Liver (tissue), 8 donors: ENCODE measurements at regions not wholly inside any gene's neighbourhood (a gene's known extent, or its start where the extent isn't known, plus 50 kb on each side); places are given as distances from the start of the nearest gene placed in this dataset.

Experiments
- DNase-seq: peaks from one replicate; pipeline ENCODE4 v3.0.0-alpha.2; 2017; ENCODE audit warnings: low spot score
- H3K27ac ChIP-seq, 2 donors: one replicate each; pipeline ENCODE4 v1.7.0; 2013; ENCODE audit warnings: inconsistent platforms in 2 of 2, low read length in 2 of 2, control low read depth in 1 of 2, low read depth in 1 of 2, mild to moderate bottlenecking in 1 of 2
- H3K27me3 ChIP-seq, 4 donors: one replicate each; pipeline versions ENCODE4 v1.6.1 to v1.7.0; 2013; ENCODE audit warnings: low read length in 3 of 4, inconsistent platforms in 1 of 4, mild to moderate bottlenecking in 1 of 4, moderate library complexity in 1 of 4; ENCODE audit not compliant: control insufficient read depth in 4 of 4, insufficient read depth in 4 of 4
- H3K36me3 ChIP-seq, 4 donors: one replicate each; pipeline versions ENCODE4 v1.6.1 to v1.7.0; 2013; ENCODE audit warnings: low read length in 3 of 4, mild to moderate bottlenecking in 3 of 4, low read depth in 1 of 4, moderate library complexity in 1 of 4; ENCODE audit not compliant: control insufficient read depth in 4 of 4, insufficient read depth in 3 of 4
- H3K4me1 ChIP-seq, 4 donors: one replicate each; pipeline versions ENCODE4 v1.6.1 to v1.7.0; 2013; ENCODE audit warnings: low read length in 3 of 4, mild to moderate bottlenecking in 3 of 4, moderate library complexity in 1 of 4; ENCODE audit not compliant: control insufficient read depth in 4 of 4, insufficient read depth in 4 of 4
- H3K4me3 ChIP-seq, 3 donors: one replicate each; pipeline versions ENCODE4 v1.6.1 to v1.7.0; 2013; ENCODE audit warnings: low read length in 3 of 3, control low read depth in 1 of 3, low read depth in 1 of 3, mild to moderate bottlenecking in 1 of 3
- H3K9ac ChIP-seq, 2 donors: one replicate each; pipeline ENCODE4 v1.7.0; 2013; ENCODE audit warnings: low read length in 2 of 2, mild to moderate bottlenecking in 2 of 2, moderate library complexity in 2 of 2, control low read depth in 1 of 2, low read depth in 1 of 2
- H3K9me3 ChIP-seq, 4 donors: one replicate each; pipeline versions ENCODE4 v1.6.1 to v1.7.0; 2013; ENCODE audit warnings: low read length in 3 of 4; ENCODE audit not compliant: control insufficient read depth in 4 of 4
- ATF3 ChIP-seq: IDR thresholded peaks from 2 replicates; pipeline ENCODE4 v1.6.1; 2016; ENCODE audit warnings: antibody characterized with exemption
- CTCF ChIP-seq: fragments of 150-350 bp; IDR thresholded peaks from 2 replicates; pipeline ENCODE4 v1.5.1; 2017; ENCODE audit warnings: improper control_type of control experiment, low read depth, low read length; ENCODE audit not compliant: missing input control
- EGR1 ChIP-seq, 2 donors: IDR thresholded peaks; 2 replicates each; pipeline ENCODE4 v1.6.1; 2016 to 2018; ENCODE audit warnings: antibody characterized with exemption in 2 of 2, low read depth in 2 of 2
- FOXA1 ChIP-seq: IDR thresholded peaks from 2 replicates; pipeline ENCODE4 v1.6.1; 2016; ENCODE audit warnings: antibody characterized with exemption
- FOXA2 ChIP-seq: IDR thresholded peaks from 2 replicates; pipeline ENCODE4 v1.6.1; 2016; ENCODE audit warnings: antibody characterized with exemption
- GABPA ChIP-seq, 2 donors: IDR thresholded peaks in 1 of 2; conservative IDR thresholded peaks in 1 of 2; 2 replicates each; pipeline ENCODE4 v1.6.1; 2016; ENCODE audit warnings: antibody characterized with exemption in 2 of 2, mild to moderate bottlenecking in 1 of 2, moderate library complexity in 1 of 2
- HNF4A ChIP-seq, 2 donors: conservative IDR thresholded peaks; 2 replicates each; pipeline ENCODE4 v1.6.1; 2016; ENCODE audit warnings: antibody characterized with exemption in 2 of 2, mild to moderate bottlenecking in 2 of 2
- HNF4G ChIP-seq: IDR thresholded peaks from 2 replicates; pipeline ENCODE4 v1.6.1; 2016; ENCODE audit warnings: antibody characterized with exemption
- JUND ChIP-seq, 2 donors: IDR thresholded peaks; 2 replicates each; pipeline ENCODE4 v1.6.1; 2016; ENCODE audit warnings: antibody characterized with exemption in 2 of 2
- MAX ChIP-seq: IDR thresholded peaks from 2 replicates; pipeline ENCODE4 v1.6.1; 2016; ENCODE audit warnings: antibody characterized with exemption
- NR2F2 ChIP-seq: IDR thresholded peaks from 2 replicates; pipeline ENCODE4 v1.6.1; 2016; ENCODE audit warnings: antibody characterized with exemption
- RAD21 ChIP-seq, 2 donors: IDR thresholded peaks; 2 replicates each; pipeline ENCODE4 v1.6.1; 2016; ENCODE audit warnings: antibody characterized with exemption in 2 of 2, mild to moderate bottlenecking in 2 of 2
- REST ChIP-seq: IDR thresholded peaks from 2 replicates; pipeline ENCODE4 v1.6.1; 2016; ENCODE audit warnings: antibody characterized with exemption, mild to moderate bottlenecking
- RXRA ChIP-seq, 2 donors: IDR thresholded peaks; 2 replicates each; pipeline ENCODE4 v1.6.1; 2017 to 2018; ENCODE audit warnings: antibody characterized with exemption in 2 of 2, mild to moderate bottlenecking in 1 of 2
- SP1 ChIP-seq: IDR thresholded peaks from 2 replicates; pipeline ENCODE4 v1.6.1; 2018; ENCODE audit warnings: antibody characterized with exemption, mild to moderate bottlenecking
- TAF1 ChIP-seq: conservative IDR thresholded peaks from 2 replicates; pipeline ENCODE4 v1.6.1; 2016; ENCODE audit warnings: antibody characterized with exemption, mild to moderate bottlenecking
- YY1 ChIP-seq: IDR thresholded peaks from 2 replicates; pipeline ENCODE4 v1.6.1; 2016; ENCODE audit warnings: antibody characterized with exemption, mild to moderate bottlenecking
- ZBTB33 ChIP-seq: IDR thresholded peaks from 2 replicates; pipeline ENCODE4 v1.6.1; 2016; ENCODE audit warnings: antibody characterized with exemption
- WGBS: extraction: QIAGEN DNeasy Blood & Tissue Kit; methylation state at CpG from one replicate; pipeline ENCODE4 v1.1.7; 2013; 5-methylcytosine and 5-hydroxymethylcytosine counted together
- donor health status: healthy.
- donor health status: healthy.
- donor health status: healthy.
- donor health status: healthy.
- donor health status: healthy.

GRCh38 chr1:166701603-166702100 is 137.6 kb upstream of the POGK start:
- no peak for DNase-seq
- Histone ChIP-seq H3K4me3 (no peak overlapping the region), H3K9me3 (no peaks in the 10 kb centered on the region), H3K27ac (no peak overlapping the region), H3K4me1 (no peaks in the 10 kb centered on the region), H3K36me3 (no peaks in the 10 kb centered on the region), H3K9ac (no peak overlapping the region), H3K27me3 (no peaks in the 10 kb centered on the region)
- no peak for TF ChIP-seq HNF4A (conservative IDR thresholded peaks at IDR 0.05)
- TF ChIP-seq ATF3 = no peak
- TF ChIP-seq TAF1 = no peak
- no peak for TF ChIP-seq FOXA1
- no peak for TF ChIP-seq SP1
- no peak for TF ChIP-seq RXRA (IDR thresholded peaks at IDR 0.05)
- no peak for TF ChIP-seq REST
- no peak for TF ChIP-seq HNF4G
- TF ChIP-seq CTCF = no peak
- TF ChIP-seq MAX = no peak
- TF ChIP-seq EGR1 (IDR thresholded peaks at IDR 0.05; ENCODE audit: low read depth in 2 of 2) = no peak
- no peak for TF ChIP-seq GABPA (IDR thresholded peaks at IDR 0.05 in 1 of 2, conservative IDR thresholded peaks at IDR 0.05 in 1 of 2)
- TF ChIP-seq FOXA2 = no peak
- TF ChIP-seq JUND (IDR thresholded peaks at IDR 0.05) = no peak
- TF ChIP-seq RAD21 (IDR thresholded peaks at IDR 0.05) = no peak
- no peak for TF ChIP-seq ZBTB33
- TF ChIP-seq NR2F2 = no peak
- no peak for TF ChIP-seq YY1
- 42% methylated on average over 1 of the region's 1 CpG for WGBS
